Erythroblast (primary cell): ENCODE measurements at regions not wholly inside any gene's neighbourhood (a gene's known extent, or its start where the extent isn't known, plus 50 kb on each side); places are given as distances from the start of the nearest gene placed in this dataset.

Experiments
- GATA1 ChIP-seq: IDR thresholded peaks from 2 replicates; pipeline ENCODE4 v1.6.1; 2011; ENCODE audit warnings: low read depth, mild to moderate bottlenecking, control low read depth, low read length, moderate library complexity
- POLR2A ChIP-seq: IDR thresholded peaks from 2 replicates; pipeline ENCODE4 v1.6.1; 2011; ENCODE audit warnings: mild to moderate bottlenecking, low read length

GRCh38 chr6:135673501-135674309 lies 176.2 kb upstream of the AHI1 start:
- TF ChIP-seq POLR2A (no peak), GATA1 (no peak)
